Fibroblast of peridontal ligament (primary cell): ENCODE measurements at regions not wholly inside any gene's neighbourhood (a gene's known extent, or its start where the extent isn't known, plus 50 kb on each side); places are given as distances from the start of the nearest gene placed in this dataset.

Experiments
- DNase-seq: peaks from one replicate; pipeline ENCODE4 v3.0.0-alpha.2; 2010; ENCODE audit errors: extremely low read depth

- no peak for DNase-seq
Measured at GRCh38 chr4:18398661-18399060, 377.1 kb upstream of the LCORL start.

- DNase-seq, result no peak
Measured at GRCh38 chr4:18397681-18398390, 376.3 kb upstream of the LCORL start.

- DNase-seq, result no peak
Measured at GRCh38 chr4:18394656-18395055, 373.1 kb upstream of the LCORL start.

GRCh38 chr4:18391354-18391728 lies 369.8 kb upstream of the LCORL start:
- no peak for DNase-seq

- no peak for DNase-seq
Measured at GRCh38 chr4:18390655-18391353, 369.2 kb upstream of the LCORL start.

GRCh38 chr4:18389115-18389514 lies 367.6 kb upstream of the LCORL start:
- DNase-seq, result no peak

GRCh38 chr4:18388039-18388438 lies 366.5 kb upstream of the LCORL start:
- DNase-seq, result no peak

- no peak for DNase-seq
Measured at GRCh38 chr4:18381186-18381585, 359.6 kb upstream of the LCORL start.

- DNase-seq, result no peak
Measured at GRCh38 chr4:18369561-18369960, 348.0 kb upstream of the LCORL start.

- DNase-seq, result peak; percentile 18
Measured at GRCh38 chr4:18366892-18367291, 345.3 kb upstream of the LCORL start.

GRCh38 chr4:18366136-18366535 lies 344.6 kb upstream of the LCORL start:
- DNase-seq, result no peak

GRCh38 chr4:18343581-18343980 lies 322.0 kb upstream of the LCORL start:
- no peak for DNase-seq

GRCh38 chr4:18342847-18343246 lies 321.3 kb upstream of the LCORL start:
- DNase-seq, result no peak

- no peak for DNase-seq
Measured at GRCh38 chr4:18321956-18322530, 300.5 kb upstream of the LCORL start.

- DNase-seq, result no peak
Measured at GRCh38 chr4:18319431-18319830, 297.9 kb upstream of the LCORL start.

GRCh38 chr4:18318682-18319388 lies 297.3 kb upstream of the LCORL start:
- no peak for DNase-seq

- no peak for DNase-seq
Measured at GRCh38 chr4:18314731-18315130, 293.2 kb upstream of the LCORL start.

GRCh38 chr4:18297684-18298083 lies 276.1 kb upstream of the LCORL start:
- no peak for DNase-seq

- no peak for DNase-seq
Measured at GRCh38 chr4:18296411-18296810, 274.9 kb upstream of the LCORL start.

- no peak for DNase-seq
Measured at GRCh38 chr4:18294846-18295245, 273.3 kb upstream of the LCORL start.

- no peak for DNase-seq
Measured at GRCh38 chr4:18294021-18294420, 272.5 kb upstream of the LCORL start.

GRCh38 chr4:18292411-18292810 lies 270.9 kb upstream of the LCORL start:
- DNase-seq, result no peak

GRCh38 chr4:18291981-18292380 lies 270.4 kb upstream of the LCORL start:
- DNase-seq, result no peak
